ENCODE measurements at regions not wholly inside any gene's neighbourhood (a gene's known extent, or its start where the extent isn't known, plus 50 kb on each side); places are given as distances from the start of the nearest gene placed in this dataset.

DNA sequence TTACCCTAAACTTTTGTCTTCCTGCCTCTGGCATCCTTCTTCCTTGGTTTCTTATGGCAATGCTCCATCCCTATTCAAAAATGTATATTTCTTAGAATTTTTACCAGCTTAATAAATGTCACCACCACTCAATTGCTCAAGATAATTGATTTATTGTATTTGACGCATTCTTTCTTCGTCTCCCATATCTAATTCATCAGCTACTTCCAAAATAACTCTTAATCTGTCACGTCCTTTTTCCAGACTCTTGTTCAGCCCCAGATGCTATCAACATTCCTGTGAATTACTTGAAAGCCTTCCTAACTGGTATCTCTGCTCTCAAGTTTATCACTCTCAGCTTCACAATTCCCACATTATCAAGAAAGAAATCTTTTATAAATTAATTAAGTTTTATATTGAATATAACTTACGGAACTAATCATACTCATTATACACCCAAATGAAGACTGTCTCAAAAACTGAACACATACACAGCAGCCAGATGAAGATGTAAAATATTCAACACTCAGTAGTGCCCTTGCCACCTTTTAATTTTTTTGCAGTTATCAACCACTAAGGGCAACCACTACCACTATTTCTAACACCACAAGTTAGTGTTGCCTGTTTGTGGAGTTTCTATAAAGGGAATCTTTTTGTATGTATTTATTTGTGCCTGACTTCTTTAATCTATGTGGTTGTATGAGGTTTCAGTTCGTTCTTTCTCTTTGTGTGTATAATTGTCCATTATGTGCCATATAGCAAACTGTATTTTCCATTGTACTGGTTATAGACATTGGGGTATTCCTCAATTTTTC, 2295.4 kb downstream of the PCDH9 start:
- no peak for TF ChIP-seq GATA2 (IDR thresholded peaks at IDR 0.05; ENCODE audit: low read depth, low read length)
- 0 out of 2 replicates have a peak, but pooled peaks have one; percentile 34 for TF ChIP-seq GATA3 (IDR thresholded peaks at IDR 0.05; ENCODE audit: low read depth, low read length)
